Activated B cell treated with CpG ODN at 0.5 μM for 24 hours (primary cell): ENCODE measurements at regions not wholly inside any gene's neighbourhood (a gene's known extent, or its start where the extent isn't known, plus 50 kb on each side); places are given as distances from the start of the nearest gene placed in this dataset.

Source experiments
- ATAC-seq: fragments of 200-7000 bp; cut with Tn5 transposase; one replicate; pipeline ENCODE4 v1.10.0; 2021; ENCODE audit warnings: low read depth, mild to moderate bottlenecking, moderate library complexity
- CTCF ChIA-PET: fragments of 350-600 bp; sonication (Branson Sonifier 250); formaldehyde crosslinking; loops from one replicate; lab custom pipeline; 2021; ENCODE audit warnings: antibody characterized with exemption; lab: Charles Lee
- POLR2A ChIA-PET: fragments of 350-600 bp; sonication (Branson Sonifier 250); formaldehyde crosslinking; loops from one replicate; lab custom pipeline; 2021; ENCODE audit warnings: antibody characterized with exemption; lab: Charles Lee
- DNase-seq: peaks from one replicate; pipeline ENCODE4 v3.0.0; 2022
- H3K27ac Mint-ChIP-seq: one replicate; pipeline ENCODE4 v1.8.0; 2020; ENCODE audit warnings: mixed read lengths
- H3K27me3 Mint-ChIP-seq: one replicate; pipeline ENCODE4 v1.8.0; 2021; ENCODE audit warnings: mixed read lengths
- H3K36me3 Mint-ChIP-seq: one replicate; pipeline ENCODE4 v1.8.0; 2021; ENCODE audit warnings: low read depth, mixed read lengths
- H3K4me1 Mint-ChIP-seq: one replicate; pipeline ENCODE4 v1.8.0; 2021; ENCODE audit warnings: mixed read lengths
- H3K4me3 Mint-ChIP-seq: one replicate; pipeline ENCODE4 v1.8.0; 2020; ENCODE audit warnings: mild to moderate bottlenecking, mixed read lengths
- H3K9me3 Mint-ChIP-seq: one replicate; pipeline ENCODE4 v1.8.0; 2020; ENCODE audit warnings: mixed read lengths
- CTCF ChIP-seq: fragments of 200-600 bp; IDR thresholded peaks from one replicate; pipeline ENCODE4 v1.8.0; 2022; ENCODE audit warnings: antibody characterized with exemption, mild to moderate bottlenecking
- intact Hi-C: fragments of 100-400 bp; cut with micrococcal nuclease; formaldehyde crosslinking; loops from one replicate; pipeline ENCODE4 v1.15.1; 2024

- no peak for TF ChIP-seq CTCF
- Mint-ChIP-seq H3K27me3 (no peaks in the 10 kb centered on the region), H3K9me3 (no peaks in the 10 kb centered on the region), H3K36me3 (no peaks in the 10 kb centered on the region), H3K27ac (no peak overlapping the region), H3K4me3 (no peak overlapping the region), H3K4me1 (no peaks in the 10 kb centered on the region)
- CTCF ChIA-PET, result no interaction called here
- DNase-seq (no peak), ATAC-seq (no peak)
- POLR2A ChIA-PET, result no interaction called here
- intact Hi-C loops, result no loop called here
Measured at GRCh38 chr2:59191781-59192180, 950.7 kb upstream of the FANCL start.

- POLR2A ChIA-PET, result no interaction called here
- ATAC-seq (no peak), DNase-seq (no peak)
- H3K9me3 Mint-ChIP-seq, result no peaks in the 10 kb centered on the region
- CTCF ChIA-PET, result no interaction called here
- peaks cover 5% of the 10 kb centered on the region for H3K4me1 Mint-ChIP-seq
- no peak for TF ChIP-seq CTCF
- H3K36me3 Mint-ChIP-seq, result no peaks in the 10 kb centered on the region
- H3K27ac Mint-ChIP-seq, result no peak overlapping the region
- no peak overlapping the region for H3K4me3 Mint-ChIP-seq
- H3K27me3 Mint-ChIP-seq, result no peaks in the 10 kb centered on the region
- intact Hi-C loops, result no loop called here
Measured at GRCh38 chr2:59190518-59190917, 949.4 kb upstream of the FANCL start.

GRCh38 chr2:59184276-59185020 is 943.3 kb upstream of the FANCL start:
- H3K27ac Mint-ChIP-seq, result peak overlapping the region; percentile 74
- no peaks in the 10 kb centered on the region for H3K9me3 Mint-ChIP-seq

GRCh38 chr2:59183070-59183469 is 941.9 kb upstream of the FANCL start:
- Mint-ChIP-seq H3K4me1 (peaks cover 28% of the 10 kb centered on the region), H3K4me3 (no peak overlapping the region), H3K27me3 (peaks cover 5% of the 10 kb centered on the region), H3K36me3 (no peaks in the 10 kb centered on the region), H3K9me3 (no peaks in the 10 kb centered on the region), H3K27ac (no peak overlapping the region)
- POLR2A ChIA-PET, result no interaction called here
- DNase-seq (no peak), ATAC-seq (no peak)
- TF ChIP-seq CTCF, result no peak
- CTCF ChIA-PET, result no interaction called here
- intact Hi-C loops, result loop anchor here (5.0 kb wide), 2 partner anchors 1276 to 1426 kb away; no protein-coding TSS in a partner anchor

More at GRCh38 chr2:59184276-59185020, 943.3 kb upstream of the FANCL start:
- DNase-seq, result no peak
- ATAC-seq, result peak; percentile 70
- Mint-ChIP-seq H3K27me3 (peaks cover 5% of the 10 kb centered on the region), H3K36me3 (no peaks in the 10 kb centered on the region), H3K4me3 (peak overlapping the region; percentile 48), H3K4me1 (peaks cover 28% of the 10 kb centered on the region)
- ChIA-PET CTCF (interaction anchor here (1.1 kb wide), 1 partner anchor 160 kb away, joined by 3 read pairs; no protein-coding TSS in a partner anchor), POLR2A (no interaction called here)
- intact Hi-C loops, result loop anchor here (5.0 kb wide), 2 partner anchors 1277 to 1427 kb away; no protein-coding TSS in a partner anchor
- TF ChIP-seq CTCF, result no peak

- TF ChIP-seq CTCF, result no peak
- Mint-ChIP-seq H3K36me3 (no peaks in the 10 kb centered on the region), H3K27ac (no peak overlapping the region), H3K4me3 (no peak overlapping the region), H3K27me3 (peaks cover 5% of the 10 kb centered on the region), H3K4me1 (peaks cover 28% of the 10 kb centered on the region), H3K9me3 (no peaks in the 10 kb centered on the region)
- no peak for DNase-seq
- intact Hi-C loops, result loop anchor here (5.0 kb wide), 2 partner anchors 1275 to 1425 kb away; no protein-coding TSS in a partner anchor
- ATAC-seq, result no peak
- ChIA-PET POLR2A (interaction anchor here (0.6 kb wide), 1 partner anchor 1369 kb away, joined by 3 read pairs; no protein-coding TSS in a partner anchor), CTCF (interaction anchor here (0.9 to 1.1 kb wide), 2 partner anchors 12 to 156 kb away, joined by 3 to 6 read pairs; no protein-coding TSS in a partner anchor)
Measured at GRCh38 chr2:59182249-59182648, 941.1 kb upstream of the FANCL start.
